ENCODE measurements at regions not wholly inside any gene's neighbourhood (a gene's known extent, or its start where the extent isn't known, plus 50 kb on each side); places are given as distances from the start of the nearest gene placed in this dataset.

GRCh38 chr9:665296-665695 is 176.2 kb upstream of the DMRT1 start:
- TF ChIP-seq CTCF (IDR thresholded peaks at IDR 0.05) = no peak
- no peak for TF ChIP-seq POLR2A (IDR thresholded peaks at IDR 0.05)
- no peak for TF ChIP-seq POLR2AphosphoS5 (IDR thresholded peaks at IDR 0.05)

Data from prostate gland (tissue), 2 donors.